CD4-positive, alpha-beta memory T cell (primary cell): ENCODE measurements at regions not wholly inside any gene's neighbourhood (a gene's known extent, or its start where the extent isn't known, plus 50 kb on each side); places are given as distances from the start of the nearest gene placed in this dataset.

Experiments
- CTCF ChIA-PET: fragments of 350-600 bp; sonication (Branson Sonifier 250); formaldehyde crosslinking; loops from one replicate; lab custom pipeline; 2021; ENCODE audit warnings: inconsistent platforms; ENCODE audit not compliant: partially characterized antibody; lab: Charles Lee
- POLR2A ChIA-PET: fragments of 350-600 bp; sonication (Branson Sonifier 250); formaldehyde crosslinking; loops from one replicate; lab custom pipeline; 2021; ENCODE audit not compliant: partially characterized antibody; lab: Charles Lee
- DNase-seq, 5 donors: peaks; one replicate each; pipeline versions ENCODE4 v3.0.0 to v3.0.0-alpha.2; 2020 to 2022; ENCODE audit warnings: mixed read lengths in 1 of 5
- H3K27ac ChIP-seq: one replicate; pipeline ENCODE4 v1.7.0; 2013; ENCODE audit warnings: low read depth, low read length
- H3K27me3 ChIP-seq: 2 replicates; pipeline ENCODE4 v1.7.0; 2013; ENCODE audit warnings: mild to moderate bottlenecking, low read length, moderate library complexity; ENCODE audit not compliant: insufficient read depth
- H3K36me3 ChIP-seq: 2 replicates; pipeline ENCODE4 v1.7.0; 2013; ENCODE audit warnings: mild to moderate bottlenecking, low read length, moderate library complexity; ENCODE audit not compliant: insufficient read depth
- H3K4me1 ChIP-seq: 2 replicates; pipeline ENCODE4 v1.7.0; 2013; ENCODE audit warnings: mild to moderate bottlenecking, low read length, moderate library complexity; ENCODE audit not compliant: insufficient read depth
- H3K4me3 ChIP-seq, 2 donors: one replicate each; pipeline ENCODE4 v1.7.0; 2013; ENCODE audit warnings: low read length in 2 of 2, mild to moderate bottlenecking in 1 of 2
- H3K9me3 ChIP-seq, 2 donors: one replicate each; pipeline ENCODE4 v1.7.0; 2013; ENCODE audit warnings: low read length in 2 of 2, control low read depth in 1 of 2; ENCODE audit not compliant: control insufficient read depth in 1 of 2
- H3K27ac Mint-ChIP-seq, 7 donors: one replicate each; pipeline ENCODE4 v1.8.0; 2020 to 2021; ENCODE audit warnings: mixed read lengths in 7 of 7, mild to moderate bottlenecking in 6 of 7, inconsistent platforms in 3 of 7, moderate library complexity in 3 of 7
- H3K27me3 Mint-ChIP-seq, 2 donors: one replicate each; pipeline ENCODE4 v1.8.0; 2020 to 2021; ENCODE audit warnings: mixed read lengths in 2 of 2
- H3K36me3 Mint-ChIP-seq, 2 donors: one replicate each; pipeline ENCODE4 v1.8.0; 2020 to 2021; ENCODE audit warnings: mixed read lengths in 2 of 2, inconsistent platforms in 1 of 2, mild to moderate bottlenecking in 1 of 2
- H3K4me1 Mint-ChIP-seq, 4 donors: one replicate each; pipeline ENCODE4 v1.8.0; 2020 to 2021; ENCODE audit warnings: mixed read lengths in 4 of 4, mild to moderate bottlenecking in 1 of 4
- H3K4me3 Mint-ChIP-seq, 8 donors: one replicate each; pipeline ENCODE4 v1.8.0; 2020 to 2021; ENCODE audit warnings: mixed read lengths in 8 of 8, mild to moderate bottlenecking in 7 of 8, moderate library complexity in 6 of 8, inconsistent platforms in 3 of 8
- H3K9me3 Mint-ChIP-seq, 8 donors: one replicate each; pipeline ENCODE4 v1.8.0; 2020 to 2021; ENCODE audit warnings: mixed read lengths in 8 of 8, mild to moderate bottlenecking in 5 of 8, inconsistent platforms in 3 of 8, moderate library complexity in 1 of 8
- intact Hi-C: fragments of 100-400 bp; cut with micrococcal nuclease; formaldehyde crosslinking; loops from one replicate; pipeline ENCODE4 v1.15.1; 2023

GRCh38 chr6:148619891-148620290 lies 126.9 kb upstream of the UST start:
- peaks cover 8 to 11% of the 10 kb centered on the region in 2 donors for H3K27me3 Mint-ChIP-seq
- H3K4me1 ChIP-seq: no peaks in the 10 kb centered on the region
- DNase-seq: no peak
- no peaks in the 10 kb centered on the region for H3K36me3 ChIP-seq
- H3K9me3 ChIP-seq: no peaks in the 10 kb centered on the region
- POLR2A ChIA-PET: no interaction called here
- H3K27ac ChIP-seq: no peak overlapping the region
- H3K4me3 Mint-ChIP-seq: no peak overlapping the region
- H3K4me3 ChIP-seq: no peak overlapping the region
- H3K27me3 ChIP-seq: no peaks in the 10 kb centered on the region
- H3K9me3 Mint-ChIP-seq: no peaks in the 10 kb centered on the region
- H3K27ac Mint-ChIP-seq: no peak overlapping the region
- intact Hi-C loops: no loop called here
- peaks cover 0 to 2% (median under 1%) of the 10 kb centered on the region in 4 donors for H3K4me1 Mint-ChIP-seq
- no peaks in the 10 kb centered on the region for H3K36me3 Mint-ChIP-seq
- CTCF ChIA-PET: no interaction called here

GRCh38 chr6:148620579-148621298 lies 126.1 kb upstream of the UST start:
- no peak for DNase-seq
- no peaks in the 10 kb centered on the region for H3K36me3 ChIP-seq
- CTCF ChIA-PET: no interaction called here
- intact Hi-C loops: no loop called here
- Mint-ChIP-seq H3K9me3 (no peaks in the 10 kb centered on the region), H3K4me1 (peaks cover 0 to 2% (median under 1%) of the 10 kb centered on the region in 4 donors), H3K36me3 (no peaks in the 10 kb centered on the region), H3K27me3 (peaks cover 8 to 11% of the 10 kb centered on the region in 2 donors), H3K27ac (no peak overlapping the region), H3K4me3 (no peak overlapping the region)
- H3K4me3 ChIP-seq: no peak overlapping the region
- no peaks in the 10 kb centered on the region for H3K9me3 ChIP-seq
- H3K27me3 ChIP-seq: no peaks in the 10 kb centered on the region
- no peak overlapping the region for H3K27ac ChIP-seq
- POLR2A ChIA-PET: no interaction called here
- no peaks in the 10 kb centered on the region for H3K4me1 ChIP-seq

GRCh38 chr6:148625609-148626008 lies 121.2 kb upstream of the UST start:
- H3K27ac ChIP-seq: no peak overlapping the region
- intact Hi-C loops: no loop called here
- H3K27me3 ChIP-seq: no peaks in the 10 kb centered on the region
- CTCF ChIA-PET: no interaction called here
- no peak for DNase-seq
- no peak overlapping the region for H3K4me3 ChIP-seq
- Mint-ChIP-seq H3K4me1 (peaks cover 0 to 8% (median 7%) of the 10 kb centered on the region in 4 donors), H3K36me3 (no peaks in the 10 kb centered on the region), H3K9me3 (no peaks in the 10 kb centered on the region), H3K4me3 (no peak overlapping the region), H3K27ac (no peak overlapping the region), H3K27me3 (peaks cover 5 to 8% of the 10 kb centered on the region in 2 donors)
- H3K9me3 ChIP-seq: no peaks in the 10 kb centered on the region
- H3K4me1 ChIP-seq: no peaks in the 10 kb centered on the region
- POLR2A ChIA-PET: no interaction called here
- no peaks in the 10 kb centered on the region for H3K36me3 ChIP-seq

- H3K4me1 Mint-ChIP-seq: peaks cover 0 to 8% (median 7%) of the 10 kb centered on the region in 4 donors
- H3K27ac ChIP-seq: no peak overlapping the region
- H3K4me1 ChIP-seq: no peaks in the 10 kb centered on the region
- no peak overlapping the region for H3K27ac Mint-ChIP-seq
- H3K27me3 Mint-ChIP-seq: peaks cover 0 to 3% of the 10 kb centered on the region in 2 donors
- H3K4me3 ChIP-seq: no peak overlapping the region
- H3K4me3 Mint-ChIP-seq: no peak overlapping the region
- no peaks in the 10 kb centered on the region for H3K36me3 ChIP-seq
- intact Hi-C loops: no loop called here
- no peak for DNase-seq
- POLR2A ChIA-PET: no interaction called here
- CTCF ChIA-PET: no interaction called here
- H3K9me3 ChIP-seq: no peaks in the 10 kb centered on the region
- H3K9me3 Mint-ChIP-seq: no peaks in the 10 kb centered on the region
- no peaks in the 10 kb centered on the region for H3K36me3 Mint-ChIP-seq
- no peaks in the 10 kb centered on the region for H3K27me3 ChIP-seq
Measured at GRCh38 chr6:148628251-148628650, 118.6 kb upstream of the UST start.

GRCh38 chr6:148629181-148629580 lies 117.6 kb upstream of the UST start:
- no peak for DNase-seq
- Histone ChIP-seq H3K4me1 (no peaks in the 10 kb centered on the region), H3K4me3 (no peak overlapping the region), H3K36me3 (no peaks in the 10 kb centered on the region), H3K27me3 (no peaks in the 10 kb centered on the region), H3K27ac (no peak overlapping the region), H3K9me3 (no peaks in the 10 kb centered on the region)
- Mint-ChIP-seq H3K27ac (no peak overlapping the region), H3K27me3 (no peaks in the 10 kb centered on the region), H3K4me1 (peaks cover 0 to 8% (median 7%) of the 10 kb centered on the region in 4 donors), H3K9me3 (no peaks in the 10 kb centered on the region), H3K36me3 (no peaks in the 10 kb centered on the region), H3K4me3 (peak overlapping the region in 1 of 8 donors; percentile 20)
- POLR2A ChIA-PET: no interaction called here
- CTCF ChIA-PET: no interaction called here
- intact Hi-C loops: no loop called here

GRCh38 chr6:148629592-148630465 lies 117.0 kb upstream of the UST start:
- H3K4me3 Mint-ChIP-seq: peak overlapping the region in 2 of 8 donors; percentile 20
- no peak for DNase-seq
- Histone ChIP-seq H3K4me1 (no peaks in the 10 kb centered on the region), H3K36me3 (no peaks in the 10 kb centered on the region), H3K27me3 (no peaks in the 10 kb centered on the region), H3K9me3 (no peaks in the 10 kb centered on the region), H3K4me3 (no peak overlapping the region), H3K27ac (no peak overlapping the region)
- no peak overlapping the region for H3K27ac Mint-ChIP-seq
- H3K9me3 Mint-ChIP-seq: no peaks in the 10 kb centered on the region
- ChIA-PET CTCF (no interaction called here), POLR2A (no interaction called here)
- no peaks in the 10 kb centered on the region for H3K36me3 Mint-ChIP-seq
- H3K27me3 Mint-ChIP-seq: no peaks in the 10 kb centered on the region
- H3K4me1 Mint-ChIP-seq: peaks cover 0 to 8% (median 7%) of the 10 kb centered on the region in 4 donors
- intact Hi-C loops: no loop called here

GRCh38 chr6:148635070-148635743 lies 111.6 kb upstream of the UST start:
- Mint-ChIP-seq H3K27ac (no peak overlapping the region), H3K4me1 (peaks cover 4 to 7% (median 6%) of the 10 kb centered on the region in 4 donors)
- POLR2A ChIA-PET: no interaction called here

More at GRCh38 chr6:148635070-148635743, 111.6 kb upstream of the UST start:
- no peaks in the 10 kb centered on the region for H3K27me3 ChIP-seq
- CTCF ChIA-PET: no interaction called here
- H3K36me3 Mint-ChIP-seq: no peaks in the 10 kb centered on the region
- H3K9me3 ChIP-seq: no peaks in the 10 kb centered on the region
- intact Hi-C loops: no loop called here
- peaks cover 0 to 3% (median 0%) of the 10 kb centered on the region in 8 donors for H3K9me3 Mint-ChIP-seq
- H3K27me3 Mint-ChIP-seq: no peaks in the 10 kb centered on the region
- no peak overlapping the region for H3K27ac ChIP-seq
- H3K4me1 ChIP-seq: no peaks in the 10 kb centered on the region
- no peak overlapping the region for H3K4me3 ChIP-seq
- DNase-seq: no peak
- no peaks in the 10 kb centered on the region for H3K36me3 ChIP-seq
- no peak overlapping the region for H3K4me3 Mint-ChIP-seq
